ENCODE measurements at regions not wholly inside any gene's neighbourhood (a gene's known extent, or its start where the extent isn't known, plus 50 kb on each side); places are given as distances from the start of the nearest gene placed in this dataset.

GRCh38 chr2:149903626-149904025, 316.1 kb upstream of the MMADHC start:
- no peak for TF ChIP-seq CTCF (conservative IDR thresholded peaks at IDR 0.05)
- Mint-ChIP-seq H3K36me3 (ENCODE audit: low read depth) (no peaks in the 10 kb centered on the region), H3K27me3 (ENCODE audit: low read depth) (no peaks in the 10 kb centered on the region), H3K27ac (ENCODE audit: unreplicated experiment) (no peak overlapping the region), H3K4me3 (no peak overlapping the region), H3K9me3 (peaks cover 1% of the 10 kb centered on the region), H3K4me1 (peaks cover 10% of the 10 kb centered on the region)
- DNase-seq (ENCODE audit: low read depth, low spot score) = no peak

- Mint-ChIP-seq H3K27ac (ENCODE audit: unreplicated experiment) (no peak overlapping the region), H3K27me3 (ENCODE audit: low read depth) (no peaks in the 10 kb centered on the region), H3K36me3 (ENCODE audit: low read depth) (no peaks in the 10 kb centered on the region), H3K9me3 (peaks cover 3% of the 10 kb centered on the region), H3K4me3 (no peak overlapping the region), H3K4me1 (peaks cover 9% of the 10 kb centered on the region)
- DNase-seq (ENCODE audit: low read depth, low spot score) = no peak
- TF ChIP-seq CTCF (conservative IDR thresholded peaks at IDR 0.05) = no peak
Observed at GRCh38 chr2:149902081-149902480, 314.5 kb upstream of the MMADHC start.

- no peaks in the 10 kb centered on the region for H3K36me3 Mint-ChIP-seq (ENCODE audit: low read depth)
- H3K27ac Mint-ChIP-seq (ENCODE audit: unreplicated experiment) = no peak overlapping the region
- H3K4me3 Mint-ChIP-seq = no peak overlapping the region
- no peaks in the 10 kb centered on the region for H3K27me3 Mint-ChIP-seq (ENCODE audit: low read depth)
- peaks cover 4% of the 10 kb centered on the region for H3K4me1 Mint-ChIP-seq
- TF ChIP-seq CTCF (conservative IDR thresholded peaks at IDR 0.05) = no peak
- DNase-seq (ENCODE audit: low read depth, low spot score) = no peak
- H3K9me3 Mint-ChIP-seq = peaks cover 3% of the 10 kb centered on the region
Observed at GRCh38 chr2:149901231-149901859, 313.8 kb upstream of the MMADHC start.

GRCh38 chr2:149899390-149899789, 311.8 kb upstream of the MMADHC start:
- no peak for TF ChIP-seq CTCF (conservative IDR thresholded peaks at IDR 0.05)

GRCh38 chr2:149894760-149895159, 307.2 kb upstream of the MMADHC start:
- no peaks in the 10 kb centered on the region for H3K27me3 Mint-ChIP-seq (ENCODE audit: low read depth)
- DNase-seq (ENCODE audit: low read depth, low spot score) = no peak
- TF ChIP-seq CTCF (conservative IDR thresholded peaks at IDR 0.05) = no peak
- no peak overlapping the region for H3K27ac Mint-ChIP-seq (ENCODE audit: unreplicated experiment)
- H3K4me1 Mint-ChIP-seq = no peaks in the 10 kb centered on the region
- no peaks in the 10 kb centered on the region for H3K36me3 Mint-ChIP-seq (ENCODE audit: low read depth)
- H3K4me3 Mint-ChIP-seq = no peak overlapping the region
- peaks cover 3% of the 10 kb centered on the region for H3K9me3 Mint-ChIP-seq

More at GRCh38 chr2:149899390-149899789, 311.8 kb upstream of the MMADHC start:
- Mint-ChIP-seq H3K36me3 (ENCODE audit: low read depth) (no peaks in the 10 kb centered on the region), H3K4me3 (no peak overlapping the region), H3K4me1 (peaks cover 4% of the 10 kb centered on the region), H3K27ac (ENCODE audit: unreplicated experiment) (no peak overlapping the region), H3K9me3 (peaks cover 3% of the 10 kb centered on the region), H3K27me3 (ENCODE audit: low read depth) (no peaks in the 10 kb centered on the region)
- DNase-seq (ENCODE audit: low read depth, low spot score) = no peak
